ENCODE measurements at regions not wholly inside any gene's neighbourhood (a gene's known extent, or its start where the extent isn't known, plus 50 kb on each side); places are given as distances from the start of the nearest gene placed in this dataset.

DNA sequence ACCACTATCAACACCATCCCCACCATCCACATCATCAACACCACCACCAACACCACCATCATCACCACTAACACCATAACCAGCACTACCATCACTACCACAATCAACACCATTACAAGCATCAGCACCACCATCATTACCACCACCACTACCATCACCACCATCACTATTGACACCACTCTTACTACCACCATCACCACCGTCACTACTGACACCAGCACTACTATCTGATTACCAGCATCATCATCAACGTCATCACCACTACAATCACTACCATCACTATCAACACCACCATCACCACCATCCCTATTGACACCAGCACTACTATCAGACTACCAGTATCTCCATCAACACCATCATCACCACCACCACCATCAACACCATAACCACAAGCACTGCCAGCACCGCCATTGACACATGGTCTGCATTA, 106.1 kb upstream of the RUNX3 start:
- TF ChIP-seq, protein P1, sequence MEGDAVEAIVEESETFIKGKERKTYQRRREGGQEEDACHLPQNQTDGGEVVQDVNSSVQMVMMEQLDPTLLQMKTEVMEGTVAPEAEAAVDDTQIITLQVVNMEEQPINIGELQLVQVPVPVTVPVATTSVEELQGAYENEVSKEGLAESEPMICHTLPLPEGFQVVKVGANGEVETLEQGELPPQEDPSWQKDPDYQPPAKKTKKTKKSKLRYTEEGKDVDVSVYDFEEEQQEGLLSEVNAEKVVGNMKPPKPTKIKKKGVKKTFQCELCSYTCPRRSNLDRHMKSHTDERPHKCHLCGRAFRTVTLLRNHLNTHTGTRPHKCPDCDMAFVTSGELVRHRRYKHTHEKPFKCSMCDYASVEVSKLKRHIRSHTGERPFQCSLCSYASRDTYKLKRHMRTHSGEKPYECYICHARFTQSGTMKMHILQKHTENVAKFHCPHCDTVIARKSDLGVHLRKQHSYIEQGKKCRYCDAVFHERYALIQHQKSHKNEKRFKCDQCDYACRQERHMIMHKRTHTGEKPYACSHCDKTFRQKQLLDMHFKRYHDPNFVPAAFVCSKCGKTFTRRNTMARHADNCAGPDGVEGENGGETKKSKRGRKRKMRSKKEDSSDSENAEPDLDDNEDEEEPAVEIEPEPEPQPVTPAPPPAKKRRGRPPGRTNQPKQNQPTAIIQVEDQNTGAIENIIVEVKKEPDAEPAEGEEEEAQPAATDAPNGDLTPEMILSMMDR (IDR thresholded peaks at IDR 0.05; ENCODE audit: low read depth, low read length) = no peak
- H3K4me3 ChIP-seq (ENCODE audit: low read depth, low read length) = no peak overlapping the region

DNA sequence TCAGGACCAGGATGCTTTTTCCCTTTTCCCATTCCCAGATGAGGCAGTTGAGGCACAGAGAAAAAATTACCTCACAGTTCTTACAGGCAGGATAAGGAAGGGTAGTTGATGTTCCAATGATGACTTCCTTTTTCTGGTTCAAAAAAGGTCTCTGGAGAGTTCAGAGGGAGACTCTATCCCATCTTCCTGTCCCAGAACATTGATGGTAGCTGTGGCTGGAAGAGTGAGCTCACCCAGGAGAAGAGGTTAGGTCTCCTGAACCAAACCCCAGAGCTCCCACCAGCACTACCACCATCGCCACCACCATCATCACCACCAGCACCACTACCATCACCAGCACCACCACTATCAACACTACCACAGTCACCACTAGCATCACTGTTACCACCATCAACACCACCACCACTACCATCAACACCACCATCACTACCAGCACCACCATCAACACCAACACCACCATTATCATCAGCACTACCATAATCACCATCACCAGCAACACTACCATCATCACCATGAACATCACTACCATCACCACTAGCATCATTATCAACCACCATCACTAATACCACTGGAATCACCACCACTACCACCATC, 105.5 kb upstream of the RUNX3 start:
- H3K4me3 ChIP-seq (ENCODE audit: low read depth, low read length) = no peak overlapping the region
- TF ChIP-seq, protein P1 (IDR thresholded peaks at IDR 0.05; ENCODE audit: low read depth, low read length) = no peak

DNA sequence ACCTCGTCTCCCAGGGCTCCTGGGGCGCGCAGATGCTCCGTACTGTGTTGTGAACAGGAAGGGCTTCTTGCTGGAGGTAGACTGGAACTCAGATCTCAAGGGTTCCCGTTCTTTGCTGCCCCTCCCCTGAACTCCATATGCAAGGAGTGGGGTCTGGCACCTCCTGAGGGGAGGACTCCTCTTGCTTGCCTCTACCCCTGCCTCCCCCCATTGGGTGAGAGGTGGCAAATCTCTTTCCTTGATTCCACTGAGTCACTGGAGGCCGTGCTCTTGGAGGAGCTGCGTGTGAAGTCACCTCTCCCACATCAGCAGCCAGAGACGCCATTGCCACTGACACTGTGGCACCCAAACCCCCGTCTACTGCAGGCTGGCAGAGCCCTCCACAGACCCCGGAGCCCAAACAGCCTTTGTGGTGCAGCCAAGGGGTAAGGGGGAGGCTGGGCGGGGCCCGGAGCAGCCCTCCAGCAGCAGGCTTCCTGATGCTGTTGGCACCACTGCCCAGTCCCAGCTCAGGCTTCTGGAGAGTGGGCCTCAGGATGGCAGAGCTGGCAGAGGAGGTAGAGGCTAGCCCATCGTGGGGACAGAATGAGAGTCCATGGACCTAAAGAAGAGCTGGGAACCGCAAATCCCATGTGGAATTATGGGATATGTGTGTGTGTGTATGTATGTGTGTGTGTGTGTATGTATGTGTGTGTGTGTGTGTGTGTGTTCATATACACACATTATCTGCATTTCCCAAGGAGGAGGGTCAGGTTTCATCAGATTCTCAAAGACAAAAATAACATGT, 104.9 kb upstream of the RUNX3 start:
- H3K4me3 ChIP-seq (ENCODE audit: low read depth, low read length) = no peak overlapping the region
- TF ChIP-seq, protein P1 (IDR thresholded peaks at IDR 0.05; ENCODE audit: low read depth, low read length) = no peak

DNA sequence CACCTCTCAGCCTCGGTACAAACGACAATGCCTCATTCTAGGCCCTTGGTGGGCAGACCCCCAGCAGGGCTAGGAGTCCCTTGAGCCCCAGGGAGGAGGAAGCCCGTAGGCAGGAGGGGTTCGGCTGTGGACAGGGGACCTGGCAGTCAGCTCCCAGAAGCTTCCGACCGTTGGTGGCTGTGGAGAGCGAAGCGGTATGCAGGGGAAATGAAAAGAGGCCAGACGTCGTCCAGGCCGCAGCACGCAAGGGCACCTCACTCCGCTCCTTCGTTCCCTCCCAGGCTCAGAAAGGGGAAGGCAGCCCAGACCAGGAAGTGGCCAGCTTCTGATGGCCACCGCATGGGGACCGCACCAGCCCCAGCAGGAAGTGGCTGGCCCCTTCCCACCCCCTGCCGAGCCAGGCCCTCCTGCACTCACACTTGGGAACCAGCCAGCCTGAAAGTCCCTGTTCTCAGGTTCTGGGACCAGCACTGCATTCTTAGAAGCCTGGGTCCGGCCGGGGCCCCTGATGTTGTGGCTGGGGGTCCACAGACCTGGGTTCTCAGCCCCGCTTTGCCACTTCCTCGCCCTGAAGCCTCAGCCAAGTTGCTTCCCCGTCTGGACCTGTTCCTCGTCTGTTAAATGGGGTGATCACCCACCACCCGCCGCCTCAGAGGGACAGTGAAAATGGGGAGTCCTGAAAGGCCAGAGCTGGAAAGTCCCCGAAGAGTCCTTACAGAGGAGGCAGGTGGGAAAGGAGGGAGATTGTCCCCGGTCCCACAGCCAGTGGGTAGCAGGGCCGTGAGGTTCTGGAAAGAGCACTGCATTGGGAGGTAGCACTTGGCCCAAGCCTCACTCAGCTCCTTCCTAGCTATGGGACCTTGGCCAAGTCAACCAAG, 104.0 kb upstream of the RUNX3 start:
- no peak overlapping the region for H3K4me3 ChIP-seq (ENCODE audit: low read depth, low read length)
- TF ChIP-seq, protein P1 (IDR thresholded peaks at IDR 0.05; ENCODE audit: low read depth, low read length) = no peak

DNA sequence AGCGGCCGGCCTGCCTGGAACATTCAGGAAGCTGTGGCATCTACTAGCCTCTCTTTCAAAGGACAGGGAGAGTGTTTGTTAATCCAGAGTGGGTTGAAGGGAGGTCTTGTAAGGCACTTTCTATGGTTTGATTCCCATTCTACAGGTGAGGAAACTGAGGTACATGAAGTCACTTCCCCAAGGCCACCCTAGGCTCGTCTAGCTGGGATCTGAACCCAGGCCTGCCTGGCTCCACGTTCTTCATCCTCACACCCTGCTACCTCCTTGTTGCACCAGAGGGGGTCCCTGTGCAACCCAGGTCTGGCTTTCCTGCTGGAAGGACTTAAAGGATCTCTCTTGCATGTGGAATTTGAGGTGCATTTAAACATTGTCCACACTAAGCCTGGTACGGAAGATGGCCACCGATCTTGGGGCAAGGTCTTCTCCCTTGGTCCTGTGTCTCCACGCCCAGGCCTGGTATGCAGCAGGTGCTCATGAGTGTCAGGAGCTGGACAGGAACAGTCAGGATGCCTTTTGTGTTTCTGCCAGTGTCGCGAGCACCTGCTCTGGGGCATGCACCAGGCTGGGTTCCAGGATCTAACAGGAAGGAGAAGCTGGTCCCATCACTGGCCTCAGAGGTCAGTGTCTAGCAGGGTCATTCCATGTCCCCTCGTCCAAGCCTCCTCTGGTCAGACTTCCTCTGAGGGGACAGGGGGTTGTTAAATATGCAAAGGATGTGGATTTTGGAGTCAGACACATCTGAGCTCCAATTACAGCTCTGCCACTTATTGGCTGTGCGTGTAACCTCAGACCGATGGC, 103.2 kb upstream of the RUNX3 start:
- TF ChIP-seq, protein P1 (IDR thresholded peaks at IDR 0.05; ENCODE audit: low read depth, low read length) = no peak
- H3K4me3 ChIP-seq (ENCODE audit: low read depth, low read length) = no peak overlapping the region

DNA sequence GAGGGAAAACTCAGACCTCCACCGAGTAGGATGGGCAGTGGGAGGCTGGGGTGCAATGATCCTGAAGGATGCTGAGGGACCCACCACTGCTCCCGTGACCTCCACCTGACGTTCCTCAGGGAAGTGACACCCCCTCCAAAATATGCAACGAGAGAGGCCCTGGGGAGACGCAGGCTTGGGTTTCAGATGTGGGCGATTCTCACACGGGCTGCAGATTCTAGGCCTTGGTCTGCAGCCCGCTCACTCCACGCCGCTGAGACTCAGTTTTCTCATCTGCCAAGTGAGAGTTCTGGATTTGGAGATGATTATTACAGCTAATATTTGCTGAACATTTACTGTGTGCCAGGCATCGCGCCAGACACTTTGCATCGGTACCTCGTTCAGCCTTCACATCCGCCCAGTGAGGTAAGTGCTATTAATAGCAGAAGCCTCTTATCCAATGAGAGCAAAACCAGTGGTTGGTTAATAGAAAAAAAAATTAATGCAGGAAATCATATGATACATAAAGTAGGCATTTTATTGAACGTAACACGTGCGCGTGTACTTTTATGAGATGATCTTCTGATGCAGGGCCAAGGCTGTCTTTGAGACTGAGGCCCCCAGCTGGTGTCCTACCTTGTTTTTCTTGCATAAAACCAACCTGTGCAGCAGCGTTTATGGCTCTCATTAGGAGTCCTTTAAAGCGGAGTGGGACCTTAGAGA, 102.0 kb upstream of the RUNX3 start:
- TF ChIP-seq, protein P1 (IDR thresholded peaks at IDR 0.05; ENCODE audit: low read depth, low read length) = no peak
- H3K4me3 ChIP-seq (ENCODE audit: low read depth, low read length) = no peak overlapping the region

Measured in WI38 (cell line).